ENCODE measurements at regions not wholly inside any gene's neighbourhood (a gene's known extent, or its start where the extent isn't known, plus 50 kb on each side); places are given as distances from the start of the nearest gene placed in this dataset.

- no peak for DNase-seq
Measured at GRCh38 chr12:124096869-124097434, 123.9 kb downstream of the ZNF664 start.

- DNase-seq, result no peak
Measured at GRCh38 chr12:124097701-124098100, 124.7 kb downstream of the ZNF664 start.

GRCh38 chr12:124098101-124098757 lies 125.2 kb downstream of the ZNF664 start:
- no peak for DNase-seq

GRCh38 chr12:124098887-124099286 lies 125.9 kb downstream of the ZNF664 start:
- no peak for DNase-seq

GRCh38 chr12:124099661-124100060 lies 126.6 kb downstream of the ZNF664 start:
- no peak for DNase-seq

- DNase-seq, result no peak
Measured at GRCh38 chr12:124100572-124101178, 127.7 kb downstream of the ZNF664 start.

DNA sequence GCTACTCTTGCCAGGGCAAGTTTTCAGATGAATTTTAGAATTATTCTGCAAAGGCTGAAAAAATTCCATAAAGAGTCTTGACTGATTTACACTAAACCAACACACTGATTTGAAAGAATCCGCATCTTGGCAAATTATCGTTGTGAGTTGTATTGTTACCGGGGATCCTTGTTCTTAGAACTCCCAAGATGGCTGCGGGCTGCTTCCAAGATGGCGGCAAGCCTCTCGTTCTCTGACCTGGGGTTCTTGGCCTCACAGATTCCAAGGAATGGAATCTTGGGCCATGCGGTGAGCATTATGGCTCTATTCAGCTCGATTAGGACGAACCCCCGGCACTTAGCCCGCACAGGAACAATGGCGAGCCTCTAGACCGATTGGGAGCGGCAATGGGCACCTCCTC lies 132.5 kb downstream of the ZNF664 start:
- DNase-seq, result no peak

DNA sequence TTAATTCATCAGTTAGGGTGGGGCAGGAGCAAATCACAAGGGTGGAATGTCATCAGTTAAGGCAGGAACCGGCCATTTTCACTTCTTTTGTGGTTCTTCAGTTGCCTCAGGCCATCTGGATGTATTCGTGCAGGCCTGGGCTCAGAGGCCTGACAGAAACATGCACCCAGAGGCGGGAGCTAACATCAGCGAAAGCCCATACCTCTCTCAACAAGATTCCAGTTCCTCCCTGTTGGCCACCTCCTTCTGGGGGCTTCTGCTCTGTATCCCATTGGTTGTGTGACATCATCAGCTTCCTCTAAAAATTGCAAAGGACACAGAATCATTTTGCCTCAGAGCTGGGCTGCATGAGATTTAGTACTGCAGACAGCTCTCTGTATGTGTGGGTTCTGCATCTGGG lies 134.3 kb downstream of the ZNF664 start:
- no peak for DNase-seq

- DNase-seq, result peak in 1 of 2 experiments; percentile 41
Measured at GRCh38 chr12:124109760-124110159, 136.7 kb downstream of the ZNF664 start.

DNA sequence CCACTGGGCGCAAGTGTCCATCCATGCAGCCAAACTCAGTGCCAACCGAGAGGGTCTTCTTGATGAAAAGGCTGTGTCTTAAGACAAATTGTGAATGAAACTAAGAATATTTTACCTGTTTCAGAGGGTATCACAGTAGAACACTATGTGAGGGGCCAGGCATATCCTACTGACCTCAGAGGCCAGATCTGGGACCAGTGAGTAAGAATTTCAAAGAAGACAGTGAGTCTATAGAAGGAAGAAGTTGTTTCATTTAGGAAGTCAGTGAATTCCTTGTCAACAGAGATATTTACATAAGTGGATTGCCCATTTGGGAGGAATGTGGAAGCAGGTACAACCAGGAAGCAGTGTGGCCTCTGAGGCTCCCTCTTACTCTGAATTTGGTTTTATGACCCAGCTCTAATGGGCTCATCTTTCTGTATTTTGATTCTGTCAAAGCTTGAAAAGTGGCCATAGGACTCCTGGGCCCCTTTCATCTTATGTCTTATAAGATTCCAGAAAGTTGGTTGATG lies 137.4 kb downstream of the ZNF664 start:
- DNase-seq, result no peak

DNA sequence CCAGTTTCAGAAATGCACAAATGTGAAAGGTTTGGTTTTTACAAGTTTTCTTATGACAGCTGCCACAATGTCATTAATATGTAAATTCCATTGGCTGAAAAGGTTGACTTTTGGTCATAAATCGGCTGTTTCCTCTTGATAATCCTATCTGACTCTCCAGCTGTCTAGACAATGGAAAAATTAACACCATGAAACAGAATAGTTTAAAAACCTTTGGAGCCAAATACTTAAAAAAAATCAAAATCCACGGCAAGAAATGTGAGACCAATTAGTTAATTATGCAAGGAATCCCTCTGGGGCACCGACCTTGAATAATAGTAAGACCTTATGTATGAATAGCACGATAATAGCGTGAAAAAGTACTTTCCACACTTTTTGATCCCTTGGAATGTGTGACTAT lies 138.0 kb downstream of the ZNF664 start:
- DNase-seq, result no peak

- no peak for DNase-seq
Measured at GRCh38 chr12:124114316-124114715, 141.3 kb downstream of the ZNF664 start.

- DNase-seq, result no peak
Measured at GRCh38 chr12:124115496-124115895, 142.5 kb downstream of the ZNF664 start.

DNA sequence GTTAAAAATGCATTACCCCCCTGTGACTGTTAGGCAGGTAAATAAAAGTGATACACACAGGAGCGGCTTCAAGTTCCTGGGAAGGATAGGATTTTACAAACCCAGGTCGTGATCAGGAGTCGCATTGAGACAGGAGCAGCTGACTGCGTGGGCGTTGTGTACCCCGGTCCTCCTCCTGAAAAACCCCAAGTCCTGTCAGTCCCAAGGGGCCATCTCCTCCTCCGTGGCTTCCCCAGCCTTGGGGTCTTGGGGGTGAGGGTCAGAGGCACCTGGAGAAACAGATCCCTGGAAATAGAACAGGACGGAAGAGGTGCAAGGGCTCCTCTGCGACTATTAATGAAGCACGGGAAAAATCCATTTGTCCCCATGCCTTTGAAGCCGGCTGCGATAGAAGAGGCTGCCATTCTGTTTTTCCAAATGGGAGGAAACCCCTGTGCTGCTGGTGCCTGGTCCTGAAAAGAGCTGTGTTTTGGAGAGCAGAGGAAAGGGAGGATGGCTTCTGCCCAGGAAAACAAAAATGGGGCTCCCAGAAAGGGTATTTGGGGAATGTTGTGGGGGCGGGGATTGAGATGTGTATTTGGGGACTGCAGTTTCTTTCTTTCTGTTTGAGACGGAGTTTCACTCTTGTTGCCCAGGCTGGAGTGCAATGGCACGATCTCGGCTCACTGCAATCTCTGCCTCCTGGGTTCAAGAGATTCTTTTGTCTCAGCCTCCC lies 143.1 kb downstream of the ZNF664 start:
- no peak for DNase-seq

GRCh38 chr12:124120739-124121138 lies 147.7 kb downstream of the ZNF664 start:
- DNase-seq, result no peak

GRCh38 chr12:124122722-124123121 lies 149.7 kb downstream of the ZNF664 start:
- DNase-seq, result no peak

DNA sequence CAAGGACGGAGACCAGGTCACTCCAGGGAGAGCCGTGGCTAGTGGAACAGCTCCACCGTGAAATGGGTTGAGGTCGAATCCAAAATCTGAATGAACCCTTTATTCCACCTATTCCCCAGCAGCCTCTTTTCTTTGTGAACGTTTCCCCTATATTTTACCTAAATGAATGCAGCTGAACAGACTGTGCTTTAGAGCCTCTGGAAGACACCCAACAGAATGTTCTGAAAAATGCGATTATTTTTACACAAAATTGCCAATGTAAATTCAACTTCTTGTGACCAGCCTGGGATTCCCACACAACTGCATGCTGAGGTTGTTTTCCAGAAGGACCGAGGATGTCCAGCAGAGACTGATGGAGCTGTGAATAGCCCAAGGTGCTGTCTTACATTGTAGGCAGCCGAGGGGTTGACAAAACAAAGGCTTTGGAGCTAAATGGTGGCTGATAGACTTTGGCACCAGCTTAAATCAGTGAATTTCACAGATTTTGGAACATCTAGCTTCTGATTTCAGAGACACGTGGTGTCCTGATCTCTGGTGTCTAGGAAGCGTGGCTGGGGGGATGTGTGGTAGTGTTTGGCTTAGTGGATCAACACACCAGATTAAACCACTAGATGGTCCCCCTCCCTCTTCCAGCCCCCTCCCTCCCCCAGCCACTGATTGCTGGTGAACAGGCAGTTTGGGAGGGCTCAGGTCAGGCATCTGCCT lies 150.4 kb downstream of the ZNF664 start:
- no peak for DNase-seq

DNA sequence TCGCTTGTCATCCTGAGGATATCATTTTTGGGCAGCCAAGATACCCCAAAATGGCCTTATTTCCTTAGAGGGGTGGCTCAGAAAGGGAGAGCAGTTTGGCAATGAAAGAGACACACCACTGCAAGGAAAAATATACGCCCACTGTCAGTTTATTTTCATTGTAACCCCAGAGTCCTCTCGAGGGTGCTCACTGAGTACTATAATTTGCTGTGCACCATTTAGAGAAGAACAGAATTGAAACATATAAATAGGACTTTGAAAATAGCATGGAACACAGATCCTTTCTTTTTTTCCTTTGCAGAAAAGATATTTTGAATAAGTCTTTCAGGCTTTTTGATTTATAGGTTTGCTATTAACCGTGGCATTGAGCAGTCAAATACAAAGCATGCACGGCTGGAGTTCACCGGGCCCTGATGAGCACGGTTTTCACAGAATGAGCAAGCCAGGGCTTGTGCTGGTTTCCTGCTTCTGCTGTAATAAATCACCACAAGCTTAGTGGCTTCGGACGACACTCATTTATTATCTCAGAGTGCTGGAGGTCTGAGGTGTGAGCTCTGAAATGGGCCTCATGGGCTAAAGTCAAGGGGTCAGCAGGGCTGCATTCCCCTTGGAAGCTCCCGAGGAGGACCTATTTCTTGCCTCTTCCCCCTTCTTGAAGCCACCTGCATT lies 152.3 kb downstream of the ZNF664 start:
- no peak for DNase-seq

- DNase-seq, result no peak
Measured at GRCh38 chr12:124126950-124127655, 154.1 kb downstream of the ZNF664 start.

GRCh38 chr12:124129132-124129531 lies 156.1 kb downstream of the ZNF664 start:
- DNase-seq, result no peak

- DNase-seq, result no peak
Measured at GRCh38 chr12:124130691-124131591, 157.9 kb downstream of the ZNF664 start.
